ENCODE measurements at regions not wholly inside any gene's neighbourhood (a gene's known extent, or its start where the extent isn't known, plus 50 kb on each side); places are given as distances from the start of the nearest gene placed in this dataset.

DNA sequence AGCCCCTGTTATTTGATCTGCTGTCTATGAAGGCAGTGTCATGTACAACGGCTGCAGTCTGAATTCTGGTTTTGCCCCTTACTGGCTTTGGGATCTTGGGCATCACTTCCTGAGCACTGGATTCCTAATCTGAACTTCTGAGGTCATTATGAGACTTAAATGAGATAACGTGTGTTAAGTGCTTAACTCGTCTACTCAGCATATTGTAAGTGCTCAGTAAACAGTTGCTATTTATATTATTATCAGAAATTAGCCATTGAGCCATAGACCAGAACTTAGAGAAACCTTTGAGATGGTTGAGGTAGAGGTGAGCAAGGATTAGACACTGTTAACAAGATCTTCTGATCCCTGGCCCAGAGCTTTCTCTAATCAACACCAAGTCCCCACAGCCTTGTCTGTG, 284.1 kb upstream of the ONECUT1 start:
- TF ChIP-seq, protein P1, sequence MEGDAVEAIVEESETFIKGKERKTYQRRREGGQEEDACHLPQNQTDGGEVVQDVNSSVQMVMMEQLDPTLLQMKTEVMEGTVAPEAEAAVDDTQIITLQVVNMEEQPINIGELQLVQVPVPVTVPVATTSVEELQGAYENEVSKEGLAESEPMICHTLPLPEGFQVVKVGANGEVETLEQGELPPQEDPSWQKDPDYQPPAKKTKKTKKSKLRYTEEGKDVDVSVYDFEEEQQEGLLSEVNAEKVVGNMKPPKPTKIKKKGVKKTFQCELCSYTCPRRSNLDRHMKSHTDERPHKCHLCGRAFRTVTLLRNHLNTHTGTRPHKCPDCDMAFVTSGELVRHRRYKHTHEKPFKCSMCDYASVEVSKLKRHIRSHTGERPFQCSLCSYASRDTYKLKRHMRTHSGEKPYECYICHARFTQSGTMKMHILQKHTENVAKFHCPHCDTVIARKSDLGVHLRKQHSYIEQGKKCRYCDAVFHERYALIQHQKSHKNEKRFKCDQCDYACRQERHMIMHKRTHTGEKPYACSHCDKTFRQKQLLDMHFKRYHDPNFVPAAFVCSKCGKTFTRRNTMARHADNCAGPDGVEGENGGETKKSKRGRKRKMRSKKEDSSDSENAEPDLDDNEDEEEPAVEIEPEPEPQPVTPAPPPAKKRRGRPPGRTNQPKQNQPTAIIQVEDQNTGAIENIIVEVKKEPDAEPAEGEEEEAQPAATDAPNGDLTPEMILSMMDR (IDR thresholded peaks at IDR 0.05; ENCODE audit: insufficient read depth, low read length, poor library complexity, severe bottlenecking) = no peak
- no peak for TF ChIP-seq EZH2phosphoT487 (conservative IDR thresholded peaks at IDR 0.05; ENCODE audit: low read length)

All from SU-DHL-6 (cell line).